K562 (cell line): ENCODE measurements at regions not wholly inside any gene's neighbourhood (a gene's known extent, or its start where the extent isn't known, plus 50 kb on each side); places are given as distances from the start of the nearest gene placed in this dataset.

ENCODE experiments used
- HDAC1 ChIP-seq, 2 experiments: fragments of 450-650 bp; IDR thresholded peaks; 2 replicates each; pipeline ENCODE4 v1.6.1; 2016 to 2017; ENCODE audit warnings: inconsistent platforms in 1 of 2, mild to moderate bottlenecking in 1 of 2, moderate library complexity in 1 of 2
- KDM5B ChIP-seq: fragments of 200-600 bp; sonication (generic); IDR thresholded peaks from 2 replicates; pipeline ENCODE4 v1.6.1; 2012; ENCODE audit warnings: low read depth, mild to moderate bottlenecking, moderate library complexity, low read length, control low read depth, inconsistent platforms; ENCODE audit not compliant: insufficient replicate concordance
- NCOA1 ChIP-seq: fragments of 450-650 bp; IDR thresholded peaks from 2 replicates; pipeline ENCODE4 v1.6.1; 2016; ENCODE audit warnings: low read depth
- NFYB ChIP-seq: IDR thresholded peaks from 2 replicates; pipeline ENCODE4 v1.6.1; 2011; ENCODE audit warnings: mild to moderate bottlenecking, moderate library complexity; ENCODE audit not compliant: insufficient read length; ENCODE audit errors: extremely low read depth
- NR1H2 ChIP-seq: sonication (generic); formaldehyde crosslinking; IDR thresholded peaks from 2 replicates; pipeline ENCODE4 v1.4.0; 2020; ENCODE audit warnings: mild to moderate bottlenecking, missing genetic modification reagents
- POLR2AphosphoS5 ChIP-seq: IDR thresholded peaks from 2 replicates; pipeline ENCODE4 v1.6.1; 2011; ENCODE audit warnings: mild to moderate bottlenecking, low read depth, low read length, moderate library complexity; ENCODE audit not compliant: control insufficient read depth, insufficient read depth
- TAF1 ChIP-seq: IDR thresholded peaks from 2 replicates; pipeline ENCODE4 v1.6.1; 2011; ENCODE audit warnings: mild to moderate bottlenecking, low read length, moderate library complexity; ENCODE audit not compliant: insufficient read depth, control insufficient read depth, severe bottlenecking; ENCODE audit errors: extremely low read depth
- TBL1XR1 ChIP-seq, 2 experiments: IDR thresholded peaks; 2 replicates each; pipeline ENCODE4 v1.6.1; 2012; ENCODE audit warnings: improper control_type of control experiment in 2 of 2, low read length in 2 of 2, mild to moderate bottlenecking in 1 of 2
- TCF7L2 ChIP-seq: fragments of 150-350 bp; IDR thresholded peaks from 2 replicates; pipeline ENCODE4 v1.6.1; 2016; ENCODE audit warnings: low read depth, mild to moderate bottlenecking, low read length, moderate library complexity
- XRCC5 ChIP-seq: fragments of 200-400 bp; formaldehyde crosslinking; IDR thresholded peaks from 2 replicates; pipeline ENCODE4 v1.6.1; 2017; ENCODE audit warnings: low read depth, mild to moderate bottlenecking, low read length
- TF ChIP-seq, protein P1 (sequence below), 2 experiments: fragments of 450-650 bp in 1 of 2; sonication (generic) in 1 of 2; formaldehyde crosslinking in 1 of 2; IDR thresholded peaks in 1 of 2; conservative IDR thresholded peaks in 1 of 2; 2 replicates each; pipeline versions ENCODE4 v1.6.1 to v1.8.1; 2016 to 2023; ENCODE audit warnings: mild to moderate bottlenecking in 2 of 2, moderate library complexity in 2 of 2, inconsistent platforms in 1 of 2, missing genetic modification reagents in 1 of 2
- TF ChIP-seq, protein P2 (sequence below): fragments of 150-350 bp; conservative IDR thresholded peaks from 2 replicates; pipeline ENCODE4 v1.6.1; 2014; ENCODE audit warnings: low read length
- TF ChIP-seq, protein P3 (sequence below): sonication (generic); formaldehyde crosslinking; IDR thresholded peaks from 2 replicates; pipeline ENCODE4 v1.8.0; 2023; ENCODE audit warnings: mild to moderate bottlenecking, missing genetic modification reagents

- TF ChIP-seq NR1H2 (CRISPR knock-in tag), result no peak
- no peak for TF ChIP-seq NCOA1
- TF ChIP-seq XRCC5, result no peak
- no peak for TF ChIP-seq NFYB
- TF ChIP-seq, protein P1, sequence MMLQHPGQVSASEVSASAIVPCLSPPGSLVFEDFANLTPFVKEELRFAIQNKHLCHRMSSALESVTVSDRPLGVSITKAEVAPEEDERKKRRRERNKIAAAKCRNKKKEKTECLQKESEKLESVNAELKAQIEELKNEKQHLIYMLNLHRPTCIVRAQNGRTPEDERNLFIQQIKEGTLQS (IDR thresholded peaks at IDR 0.05), result no peak
- TF ChIP-seq, protein P1 (CRISPR knock-in tag; conservative IDR thresholded peaks at IDR 0.05), result no peak
- no peak for TF ChIP-seq TCF7L2
- TF ChIP-seq HDAC1 (IDR thresholded peaks at IDR 0.05), result no peak
- no peak for TF ChIP-seq TAF1
- TF ChIP-seq POLR2AphosphoS5, result no peak
- no peak for TF ChIP-seq KDM5B
- TF ChIP-seq TBL1XR1 (IDR thresholded peaks at IDR 0.05; ENCODE audit: low read length in 2 of 2), result no peak
- TF ChIP-seq, protein P2, sequence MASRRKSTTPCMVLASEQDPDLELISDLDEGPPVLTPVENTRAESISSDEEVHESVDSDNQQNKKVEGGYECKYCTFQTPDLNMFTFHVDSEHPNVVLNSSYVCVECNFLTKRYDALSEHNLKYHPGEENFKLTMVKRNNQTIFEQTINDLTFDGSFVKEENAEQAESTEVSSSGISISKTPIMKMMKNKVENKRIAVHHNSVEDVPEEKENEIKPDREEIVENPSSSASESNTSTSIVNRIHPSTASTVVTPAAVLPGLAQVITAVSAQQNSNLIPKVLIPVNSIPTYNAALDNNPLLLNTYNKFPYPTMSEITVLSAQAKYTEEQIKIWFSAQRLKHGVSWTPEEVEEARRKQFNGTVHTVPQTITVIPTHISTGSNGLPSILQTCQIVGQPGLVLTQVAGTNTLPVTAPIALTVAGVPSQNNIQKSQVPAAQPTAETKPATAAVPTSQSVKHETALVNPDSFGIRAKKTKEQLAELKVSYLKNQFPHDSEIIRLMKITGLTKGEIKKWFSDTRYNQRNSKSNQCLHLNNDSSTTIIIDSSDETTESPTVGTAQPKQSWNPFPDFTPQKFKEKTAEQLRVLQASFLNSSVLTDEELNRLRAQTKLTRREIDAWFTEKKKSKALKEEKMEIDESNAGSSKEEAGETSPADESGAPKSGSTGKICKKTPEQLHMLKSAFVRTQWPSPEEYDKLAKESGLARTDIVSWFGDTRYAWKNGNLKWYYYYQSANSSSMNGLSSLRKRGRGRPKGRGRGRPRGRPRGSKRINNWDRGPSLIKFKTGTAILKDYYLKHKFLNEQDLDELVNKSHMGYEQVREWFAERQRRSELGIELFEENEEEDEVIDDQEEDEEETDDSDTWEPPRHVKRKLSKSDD, result no peak
- TF ChIP-seq, protein P3, sequence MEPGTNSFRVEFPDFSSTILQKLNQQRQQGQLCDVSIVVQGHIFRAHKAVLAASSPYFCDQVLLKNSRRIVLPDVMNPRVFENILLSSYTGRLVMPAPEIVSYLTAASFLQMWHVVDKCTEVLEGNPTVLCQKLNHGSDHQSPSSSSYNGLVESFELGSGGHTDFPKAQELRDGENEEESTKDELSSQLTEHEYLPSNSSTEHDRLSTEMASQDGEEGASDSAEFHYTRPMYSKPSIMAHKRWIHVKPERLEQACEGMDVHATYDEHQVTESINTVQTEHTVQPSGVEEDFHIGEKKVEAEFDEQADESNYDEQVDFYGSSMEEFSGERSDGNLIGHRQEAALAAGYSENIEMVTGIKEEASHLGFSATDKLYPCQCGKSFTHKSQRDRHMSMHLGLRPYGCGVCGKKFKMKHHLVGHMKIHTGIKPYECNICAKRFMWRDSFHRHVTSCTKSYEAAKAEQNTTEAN (CRISPR knock-in tag), result no peak
Measured at GRCh38 chr2:49619804-49620203, 465.5 kb upstream of the FSHR start.
